ENCODE measurements at regions not wholly inside any gene's neighbourhood (a gene's known extent, or its start where the extent isn't known, plus 50 kb on each side); places are given as distances from the start of the nearest gene placed in this dataset.

DNA sequence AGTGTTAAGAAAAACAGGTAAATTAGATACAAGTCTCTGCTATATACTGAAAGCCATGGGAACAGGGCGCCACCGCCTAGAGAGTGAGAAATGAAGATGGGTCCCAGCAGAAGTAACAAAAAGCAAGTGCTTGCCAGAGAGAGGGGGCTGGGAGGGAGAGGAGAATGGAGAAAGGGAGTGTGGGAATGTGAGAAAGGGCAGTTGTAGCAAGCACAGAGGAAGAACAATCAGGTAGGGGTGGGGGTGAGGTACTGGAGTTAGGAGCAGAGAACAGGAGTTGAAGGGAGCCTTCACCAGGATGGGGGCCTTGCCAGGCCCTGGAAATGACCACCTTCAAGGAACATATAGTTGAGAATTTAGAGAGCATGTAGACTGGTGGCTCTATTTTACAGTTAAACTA is 66.8 kb downstream of the TCF20 start:
- TF ChIP-seq, protein P1, sequence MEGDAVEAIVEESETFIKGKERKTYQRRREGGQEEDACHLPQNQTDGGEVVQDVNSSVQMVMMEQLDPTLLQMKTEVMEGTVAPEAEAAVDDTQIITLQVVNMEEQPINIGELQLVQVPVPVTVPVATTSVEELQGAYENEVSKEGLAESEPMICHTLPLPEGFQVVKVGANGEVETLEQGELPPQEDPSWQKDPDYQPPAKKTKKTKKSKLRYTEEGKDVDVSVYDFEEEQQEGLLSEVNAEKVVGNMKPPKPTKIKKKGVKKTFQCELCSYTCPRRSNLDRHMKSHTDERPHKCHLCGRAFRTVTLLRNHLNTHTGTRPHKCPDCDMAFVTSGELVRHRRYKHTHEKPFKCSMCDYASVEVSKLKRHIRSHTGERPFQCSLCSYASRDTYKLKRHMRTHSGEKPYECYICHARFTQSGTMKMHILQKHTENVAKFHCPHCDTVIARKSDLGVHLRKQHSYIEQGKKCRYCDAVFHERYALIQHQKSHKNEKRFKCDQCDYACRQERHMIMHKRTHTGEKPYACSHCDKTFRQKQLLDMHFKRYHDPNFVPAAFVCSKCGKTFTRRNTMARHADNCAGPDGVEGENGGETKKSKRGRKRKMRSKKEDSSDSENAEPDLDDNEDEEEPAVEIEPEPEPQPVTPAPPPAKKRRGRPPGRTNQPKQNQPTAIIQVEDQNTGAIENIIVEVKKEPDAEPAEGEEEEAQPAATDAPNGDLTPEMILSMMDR (IDR thresholded peaks at IDR 0.05; ENCODE audit: low read depth, low read length, missing control alignments), result no peak
- Histone ChIP-seq H3K4me3 (ENCODE audit: low read depth, low read length) (no peak overlapping the region), H3K27ac (no peak overlapping the region), H3K36me3 (replicated peaks) (no peaks in the 10 kb centered on the region), H3K27me3 (replicated peaks) (no peaks in the 10 kb centered on the region)
- in situ Hi-C loops (cut with HindIII; ENCODE audit: low pct_ligation_motif_present, low sequenced_read_pairs), result no loop called here
- no peak for DNase-seq

DNA sequence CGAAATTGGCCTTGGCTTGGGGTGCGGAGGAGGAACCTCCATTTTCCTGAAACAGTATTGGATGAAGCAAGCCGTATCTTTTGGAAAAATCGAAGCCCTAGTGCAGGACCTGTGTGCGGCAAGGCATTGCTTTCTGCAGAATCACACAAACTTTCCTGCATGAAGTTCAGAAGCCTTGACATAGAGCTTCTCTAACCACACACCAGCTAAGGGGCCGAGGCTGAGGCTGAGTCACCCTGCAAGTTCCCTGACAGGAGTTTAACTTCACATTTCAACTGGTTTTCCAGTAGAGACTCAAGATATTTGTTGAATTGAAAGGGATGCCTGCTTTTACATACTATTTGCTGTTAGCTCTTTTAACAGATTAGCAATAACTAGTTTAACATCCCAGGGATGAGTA is 67.8 kb downstream of the TCF20 start:
- H3K36me3 ChIP-seq (replicated peaks), result no peaks in the 10 kb centered on the region
- DNase-seq, result peak; percentile 43
- TF ChIP-seq, protein P1 (IDR thresholded peaks at IDR 0.05; ENCODE audit: low read depth, low read length, missing control alignments), result no peak
- H3K27ac ChIP-seq, result no peak overlapping the region
- in situ Hi-C loops (cut with HindIII; ENCODE audit: low pct_ligation_motif_present, low sequenced_read_pairs), result no loop called here
- H3K4me3 ChIP-seq (ENCODE audit: low read depth, low read length), result no peak overlapping the region
- no peaks in the 10 kb centered on the region for H3K27me3 ChIP-seq (replicated peaks)

DNA sequence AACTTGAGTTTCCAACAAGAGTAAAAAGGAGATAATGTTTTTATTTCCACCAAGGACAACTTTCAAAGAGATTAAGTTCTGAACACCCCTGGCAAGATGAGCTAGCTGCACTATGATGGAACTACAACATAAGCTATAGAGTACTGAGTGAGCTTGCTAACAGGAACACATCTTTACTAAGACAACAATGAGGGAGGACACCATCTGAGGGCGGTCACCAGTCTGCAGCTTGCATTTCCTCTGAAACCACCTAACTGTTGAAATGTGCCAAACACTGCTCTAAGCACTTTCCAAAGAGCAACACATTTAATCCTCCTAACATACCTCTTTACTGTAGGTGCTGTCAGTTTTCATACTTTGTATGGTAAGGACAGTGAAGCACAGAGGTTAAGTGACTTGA is 68.4 kb downstream of the TCF20 start:
- in situ Hi-C loops (cut with HindIII; ENCODE audit: low pct_ligation_motif_present, low sequenced_read_pairs), result no loop called here
- H3K36me3 ChIP-seq (replicated peaks), result no peaks in the 10 kb centered on the region
- no peak overlapping the region for H3K27ac ChIP-seq
- no peak overlapping the region for H3K4me3 ChIP-seq (ENCODE audit: low read depth, low read length)
- no peaks in the 10 kb centered on the region for H3K27me3 ChIP-seq (replicated peaks)
- no peak for DNase-seq
- TF ChIP-seq, protein P1 (IDR thresholded peaks at IDR 0.05; ENCODE audit: low read depth, low read length, missing control alignments), result no peak

DNA sequence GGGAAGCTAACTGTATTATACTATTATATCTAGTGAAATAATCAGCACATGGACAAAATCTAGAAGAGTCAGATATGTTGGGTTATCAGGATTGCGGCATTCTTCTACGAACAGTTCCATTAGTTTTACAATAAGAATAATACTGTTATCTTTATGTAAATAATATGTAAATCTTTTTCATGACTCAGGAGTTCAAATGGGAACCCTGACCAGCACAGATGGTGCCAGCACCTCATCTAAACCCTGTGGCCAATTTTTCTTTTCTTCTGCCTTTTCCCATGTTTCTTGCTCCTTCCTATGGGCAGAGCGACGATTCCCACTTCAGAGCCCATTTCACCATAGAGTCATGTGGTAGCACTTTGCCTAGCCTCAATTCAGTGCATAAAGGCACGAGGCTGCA is 68.4 kb upstream of the CYP2D6 start:
- no peak for DNase-seq
- H3K4me3 ChIP-seq (ENCODE audit: low read depth, low read length), result no peak overlapping the region
- in situ Hi-C loops (cut with HindIII; ENCODE audit: low pct_ligation_motif_present, low sequenced_read_pairs), result no loop called here
- no peak overlapping the region for H3K27ac ChIP-seq
- H3K36me3 ChIP-seq (replicated peaks), result no peaks in the 10 kb centered on the region
- H3K27me3 ChIP-seq (replicated peaks), result no peaks in the 10 kb centered on the region
- TF ChIP-seq, protein P1 (IDR thresholded peaks at IDR 0.05; ENCODE audit: low read depth, low read length, missing control alignments), result no peak

DNA sequence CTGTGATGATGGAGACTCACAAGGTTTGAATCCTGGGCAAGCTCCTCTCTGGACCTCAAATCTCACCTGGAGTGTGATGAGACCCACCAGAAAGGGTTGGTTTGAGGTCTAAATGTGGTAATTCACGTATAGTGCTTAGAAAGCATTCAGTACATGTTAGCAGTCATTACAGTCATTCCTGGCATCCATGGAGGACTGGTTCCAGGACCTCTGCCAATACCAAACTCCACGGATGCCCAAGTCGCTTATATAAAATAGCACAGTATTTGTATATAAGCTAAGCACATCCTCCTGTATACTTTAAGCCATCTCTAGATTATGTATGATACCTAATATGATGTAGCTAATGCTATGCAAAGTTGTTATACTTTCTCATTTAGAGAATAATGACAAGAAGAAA is 67.6 kb upstream of the CYP2D6 start:
- H3K4me3 ChIP-seq (ENCODE audit: low read depth, low read length), result no peak overlapping the region
- in situ Hi-C loops (cut with HindIII; ENCODE audit: low pct_ligation_motif_present, low sequenced_read_pairs), result no loop called here
- H3K27me3 ChIP-seq (replicated peaks), result no peaks in the 10 kb centered on the region
- no peaks in the 10 kb centered on the region for H3K36me3 ChIP-seq (replicated peaks)
- TF ChIP-seq, protein P1 (IDR thresholded peaks at IDR 0.05; ENCODE audit: low read depth, low read length, missing control alignments), result no peak
- DNase-seq, result no peak
- H3K27ac ChIP-seq, result no peak overlapping the region

DNA sequence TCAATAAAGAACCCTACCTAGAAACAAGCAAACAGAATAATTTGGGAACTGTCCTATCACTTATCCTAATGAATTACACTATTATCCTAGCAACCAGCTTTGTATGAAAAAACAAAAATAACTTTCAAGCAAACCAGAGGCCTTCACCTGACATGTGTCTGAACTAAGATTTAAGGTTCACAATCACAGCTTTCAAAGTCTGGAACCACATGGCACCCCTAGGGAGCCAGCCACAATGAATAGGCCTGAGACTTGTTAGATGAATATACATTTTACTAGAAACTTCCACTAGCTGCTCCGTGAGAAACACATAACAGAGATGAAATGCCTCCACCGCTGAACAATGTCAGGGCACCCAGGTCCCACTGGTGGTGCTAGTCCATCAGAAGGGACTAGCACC is 65.8 kb upstream of the CYP2D6 start:
- TF ChIP-seq, protein P1 (IDR thresholded peaks at IDR 0.05; ENCODE audit: low read depth, low read length, missing control alignments), result no peak
- no peak for DNase-seq

More for the DNA sequence above, 65.8 kb upstream of the CYP2D6 start:
- no peaks in the 10 kb centered on the region for H3K27me3 ChIP-seq (replicated peaks)
- in situ Hi-C loops (cut with HindIII; ENCODE audit: low pct_ligation_motif_present, low sequenced_read_pairs), result no loop called here
- no peak overlapping the region for H3K4me3 ChIP-seq (ENCODE audit: low read depth, low read length)
- H3K36me3 ChIP-seq (replicated peaks), result no peaks in the 10 kb centered on the region
- no peak overlapping the region for H3K27ac ChIP-seq

Measured in brain microvascular endothelial cell (primary cell).